K562 (cell line): ENCODE measurements at regions not wholly inside any gene's neighbourhood (a gene's known extent, or its start where the extent isn't known, plus 50 kb on each side); places are given as distances from the start of the nearest gene placed in this dataset.

Experiments
- ATAC-seq: fragments of 200-7000 bp; cut with Tn5 transposase; 3 replicates; pipeline ENCODE4 v1.9.1; 2020; ENCODE audit warnings: moderate library complexity
- BruUV-seq: library from RNA; stranded (reverse); fragments of 400-500 nt; replicated peaks from 2 replicates; lab custom pipeline; 2021; lab: Mats Ljungman, UMichigan
- CTCF ChIA-PET: fragments of 300-600 bp; formaldehyde crosslinking; extraction: SDS; loops from one replicate; lab custom pipeline; 2021; ENCODE audit warnings: low intra/inter-chr PET ratio; lab: Yijun Ruan, JAX
- POLR2A ChIA-PET: fragments of 300-600, 350-650 bp; sonication (Branson Sonifier 250); formaldehyde crosslinking; extraction: SDS; loops from one replicate; lab custom pipeline; 2021; ENCODE audit warnings: antibody characterized with exemption, inconsistent platforms; lab: Yijun Ruan, JAX
- DNase-seq, 4 experiments: peaks; one replicate each; pipeline versions ENCODE4 v3.0.0 to v3.0.0-alpha.2; 2011 to 2018; ENCODE audit warnings: low spot score in 3 of 4, mixed read lengths in 3 of 4; ENCODE audit errors: extremely low read depth in 1 of 4
- FAIRE-seq: peaks from 2 replicates; lab custom pipeline; 2011; peaks lifted over from hg19 to GRCh38; lab: Jason Lieb, UNC
- H2AFZ ChIP-seq: 2 replicates; pipeline ENCODE4 v1.6.0; 2011; ENCODE audit warnings: low read depth, low read length, control low read depth, inconsistent platforms
- H3K27ac ChIP-seq: fragments of 200-600 bp; 3 replicates; pipeline ENCODE4 v1.8.0; 2011; ENCODE audit warnings: low read depth, mild to moderate bottlenecking, control low read depth, inconsistent platforms, low read length, moderate library complexity, mixed read lengths; ENCODE audit errors: extremely low read depth
- H3K27me3 ChIP-seq, 2 experiments: fragments of 300-600 bp in 1 of 2; 2 replicates in 1 of 2; 3 replicates in 1 of 2; pipeline versions ENCODE4 v1.6.0 to v1.8.0; 2011; ENCODE audit warnings: inconsistent platforms in 2 of 2, low read length in 2 of 2, mild to moderate bottlenecking in 1 of 2, mixed read lengths in 1 of 2, moderate library complexity in 1 of 2; ENCODE audit not compliant: control insufficient read depth in 2 of 2, insufficient read depth in 2 of 2
- H3K36me3 ChIP-seq: fragments of 300-600 bp; 3 replicates; pipeline ENCODE4 v1.8.0; 2011; ENCODE audit warnings: mild to moderate bottlenecking, low read length, inconsistent platforms; ENCODE audit not compliant: control insufficient read depth, insufficient read depth
- H3K4me1 ChIP-seq, 2 experiments: fragments of 200-600 bp in 1 of 2; replicated peaks in 1 of 2; 2 replicates in 1 of 2; 3 replicates in 1 of 2; pipeline versions ENCODE4 v1.5.1 to v1.8.0; 2011; ENCODE audit warnings: inconsistent platforms in 2 of 2, low read length in 2 of 2, mild to moderate bottlenecking in 1 of 2, mixed read lengths in 1 of 2, moderate library complexity in 1 of 2; ENCODE audit not compliant: control insufficient read depth in 2 of 2, insufficient read depth in 2 of 2
- H3K4me2 ChIP-seq: 2 replicates; pipeline ENCODE4 v1.6.1; 2011; ENCODE audit warnings: low read length, control low read depth, inconsistent platforms, mixed read lengths; ENCODE audit not compliant: insufficient read depth
- H3K4me3 ChIP-seq: fragments of 200-600 bp; sonication (generic), shearing (Covaris generic); 2 replicates; pipeline ENCODE4 v1.5.1; 2016; ENCODE audit warnings: control low read depth, inconsistent platforms
- H3K79me2 ChIP-seq: fragments of 200-600 bp; 3 replicates; pipeline ENCODE4 v1.8.0; 2011; ENCODE audit warnings: low read length, inconsistent platforms; ENCODE audit not compliant: control insufficient read depth, insufficient read depth
- H3K9ac ChIP-seq, 2 experiments: 2 replicates each; pipeline versions ENCODE4 v1.6.0 to v1.6.1; 2011; ENCODE audit warnings: low read depth in 2 of 2, low read length in 2 of 2, control low read depth in 1 of 2, inconsistent platforms in 1 of 2, mild to moderate bottlenecking in 1 of 2, mixed read lengths in 1 of 2; ENCODE audit not compliant: insufficient read depth in 1 of 2
- H3K9me1 ChIP-seq: one replicate; pipeline ENCODE4 v1.6.0; 2011; ENCODE audit warnings: inconsistent platforms, mild to moderate bottlenecking, low read length, moderate library complexity; ENCODE audit not compliant: control insufficient read depth, insufficient read depth
- H3K9me3 ChIP-seq: replicated peaks from 2 replicates; pipeline ENCODE4 v1.5.1; 2011; ENCODE audit warnings: low read depth, low read length, inconsistent platforms; ENCODE audit not compliant: control insufficient read depth, insufficient read depth
- H4K20me1 ChIP-seq: replicated peaks from 2 replicates; pipeline ENCODE4 v1.6.1; 2011; ENCODE audit warnings: low read length, inconsistent platforms, mixed read lengths; ENCODE audit not compliant: control insufficient read depth, insufficient read depth
- BRF1 ChIP-seq: IDR thresholded peaks from 3 replicates; pipeline ENCODE4 v1.6.1; 2011; ENCODE audit warnings: borderline replicate concordance, mild to moderate bottlenecking; ENCODE audit not compliant: insufficient read length; ENCODE audit errors: extremely low read depth
- CTBP1 ChIP-seq: fragments of 450-650 bp; IDR thresholded peaks from 2 replicates; pipeline ENCODE4 v1.6.1; 2016; ENCODE audit warnings: borderline replicate concordance
- E2F3 ChIP-seq: fragments of 250-450 bp; sonication (Bioruptor Pico); IDR thresholded peaks from 2 replicates; pipeline ENCODE4 v1.4.0; 2020; ENCODE audit warnings: mild to moderate bottlenecking
- LEF1 ChIP-seq: fragments of 450-650 bp; IDR thresholded peaks from 2 replicates; pipeline ENCODE4 v1.6.1; 2016; ENCODE audit warnings: mild to moderate bottlenecking
- MED1 ChIP-seq: sonication (generic); formaldehyde crosslinking; IDR thresholded peaks from 2 replicates; pipeline ENCODE4 v1.8.1; 2023; ENCODE audit warnings: missing genetic modification reagents, borderline replicate concordance
- MNT ChIP-seq, 2 experiments: fragments of 450-650 bp; conservative IDR thresholded peaks; 2 replicates each; pipeline ENCODE4 v1.6.1; 2017; ENCODE audit warnings: mild to moderate bottlenecking in 2 of 2, moderate library complexity in 2 of 2
- PHF8 ChIP-seq: fragments of 200-600 bp; sonication (generic); IDR thresholded peaks from 2 replicates; pipeline ENCODE4 v1.6.1; 2012; ENCODE audit warnings: mixed run types, mild to moderate bottlenecking, inconsistent platforms, low read length, moderate library complexity, borderline replicate concordance
- POLR3G ChIP-seq: IDR thresholded peaks from 2 replicates; pipeline ENCODE4 v1.6.1; 2011; ENCODE audit not compliant: insufficient read length, insufficient replicate concordance; ENCODE audit errors: extremely low read depth
- PRDM10 ChIP-seq: fragments of 450-650 bp; IDR thresholded peaks from 2 replicates; pipeline ENCODE4 v1.6.1; 2018; ENCODE audit not compliant: partially characterized antibody
- PTBP1 ChIP-seq: fragments of 200-400 bp; formaldehyde crosslinking; IDR thresholded peaks from 2 replicates; pipeline ENCODE4 v1.6.1; 2017; ENCODE audit warnings: low read depth, low read length
- PTRF ChIP-seq: fragments of 450-650 bp; IDR thresholded peaks from 2 replicates; pipeline ENCODE4 v1.6.1; 2016; ENCODE audit warnings: mild to moderate bottlenecking, missing genetic modification characterization, missing compliant biosample characterization
- SMAD2 ChIP-seq: fragments of 150-350 bp; IDR thresholded peaks from 2 replicates; pipeline ENCODE4 v1.6.1; 2014; ENCODE audit warnings: low read depth, mild to moderate bottlenecking, low read length
- SMAD4 ChIP-seq: fragments of 250-450 bp; sonication (Bioruptor Pico); conservative IDR thresholded peaks from 2 replicates; pipeline ENCODE4 v1.8.0; 2021; ENCODE audit warnings: inconsistent platforms, mild to moderate bottlenecking, moderate library complexity
- SMARCA4 ChIP-seq: fragments of 450-650 bp; IDR thresholded peaks from 2 replicates; pipeline ENCODE4 v1.6.1; 2016
- STAT5B ChIP-seq: fragments of 250-450 bp; sonication (Bioruptor Pico); IDR thresholded peaks from 2 replicates; pipeline ENCODE4 v1.8.0; 2021; ENCODE audit warnings: mild to moderate bottlenecking, inconsistent platforms
- TGIF2 ChIP-seq: sonication (generic); formaldehyde crosslinking; IDR thresholded peaks from 2 replicates; pipeline ENCODE4 v1.8.1; 2022; ENCODE audit warnings: mild to moderate bottlenecking, missing genetic modification reagents, moderate library complexity
- ZBTB8A ChIP-seq: fragments of 450-650 bp; IDR thresholded peaks from 2 replicates; pipeline ENCODE4 v1.6.1; 2018; ENCODE audit warnings: mild to moderate bottlenecking, moderate library complexity; ENCODE audit not compliant: partially characterized antibody
- ZNF217 ChIP-seq: sonication (generic); formaldehyde crosslinking; IDR thresholded peaks from 2 replicates; pipeline ENCODE4 v1.8.0; 2022; ENCODE audit warnings: mild to moderate bottlenecking, missing genetic modification reagents
- ZNF551 ChIP-seq: fragments of 250-450 bp; sonication (Bioruptor Pico); IDR thresholded peaks from 2 replicates; pipeline ENCODE4 v1.5.0; 2021; ENCODE audit warnings: mild to moderate bottlenecking, moderate library complexity
- WGBS: fragments of 100-300 bp; shearing (Covaris generic); methylation state at CpG from one replicate; pipeline ENCODE4 v1.1.6; 2016; ENCODE audit warnings: low coverage, mixed read lengths; ENCODE audit not compliant: insufficient coverage; ENCODE audit errors: missing lambda C conversion rate; 5-methylcytosine and 5-hydroxymethylcytosine counted together
- in situ Hi-C: fragments of 300-500 bp; cut with MboI; formaldehyde crosslinking; loops from 4 replicates; pipeline ENCODE4 v1.15.0; 2018; ENCODE audit warnings: inconsistent platforms, mixed read lengths
- intact Hi-C: fragments of 100-400 bp; cut with micrococcal nuclease; formaldehyde crosslinking; loops from 2 replicates; pipeline ENCODE4 v1.14.2; 2022

- intact Hi-C loops (no loop called here), in situ Hi-C loops (no loop called here)
- FAIRE-seq (no peak), DNase-seq (no peak), ATAC-seq (no peak)
- no TSS peak for BruUV-seq
- H2AFZ ChIP-seq = no peak overlapping the region
- H3K79me2 ChIP-seq = no peaks in the 10 kb centered on the region; the same call in 2 of the 3 replicates
- H3K9me3 ChIP-seq = no peaks in the 10 kb centered on the region
- H3K9me1 ChIP-seq = no peaks in the 10 kb centered on the region
- no peaks in the 10 kb centered on the region for H4K20me1 ChIP-seq
- H3K4me3 ChIP-seq = no peak overlapping the region
- H3K9ac ChIP-seq = no peak overlapping the region
- ChIA-PET POLR2A (no interaction called here), CTCF (no interaction called here)
- H3K4me1 ChIP-seq = no peaks in the 10 kb centered on the region
- no peaks in the 10 kb centered on the region for H3K27me3 ChIP-seq
- H3K4me2 ChIP-seq = no peak overlapping the region
- TF ChIP-seq POLR3G (no peak), PTBP1 (no peak), TGIF2 (no peak), MNT (conservative IDR thresholded peaks at IDR 0.05) (no peak), BRF1 (no peak), PHF8 (no peak), ZBTB8A (no peak), PRDM10 (no peak), SMARCA4 (no peak), SMAD4 (CRISPR knock-in tag) (no peak), PTRF (tag) (no peak), MED1 (no peak), STAT5B (CRISPR knock-in tag) (no peak), ZNF551 (no peak), SMAD2 (no peak), CTBP1 (no peak), LEF1 (no peak), E2F3 (CRISPR knock-in tag) (no peak), ZNF217 (CRISPR knock-in tag) (no peak)
- no peaks in the 10 kb centered on the region for H3K36me3 ChIP-seq
- no peak overlapping the region for H3K27ac ChIP-seq
- WGBS = 0% methylated on average over 1 of the region's 1 CpG
Observed at GRCh38 chr2:67012165-67012564, 385.0 kb upstream of the ETAA1 start.
